HepG2 (cell line): ENCODE measurements at regions not wholly inside any gene's neighbourhood (a gene's known extent, or its start where the extent isn't known, plus 50 kb on each side); places are given as distances from the start of the nearest gene placed in this dataset.

Experiments used
- ATAC-seq: fragments of 200-7000 bp; cut with Tn5 transposase; 3 replicates; pipeline ENCODE4 v1.9.1; 2020; ENCODE audit warnings: mild to moderate bottlenecking, moderate library complexity
- BruUV-seq: library from RNA; stranded (reverse); fragments of 400-500 nt; replicated peaks from 2 replicates; lab custom pipeline; 2021; lab: Mats Ljungman, UMichigan
- CTCF ChIA-PET: fragments of 300-600 bp; formaldehyde crosslinking; extraction: SDS; loops from one replicate; lab custom pipeline; 2021; ENCODE audit warnings: low total read pairs, inconsistent platforms, low intra/inter-chr PET ratio; lab: Yijun Ruan, JAX
- POLR2A ChIA-PET: fragments of 350-600 bp; sonication (Branson Sonifier 250); formaldehyde crosslinking; loops from one replicate; lab custom pipeline; 2020; ENCODE audit warnings: antibody characterized with exemption, inconsistent platforms; lab: Yijun Ruan, JAX
- DNase-seq: peaks from one replicate; pipeline ENCODE4 v3.0.0-alpha.2; 2015; ENCODE audit warnings: low spot score
- FAIRE-seq: peaks from 3 replicates; lab custom pipeline; 2011; peaks lifted over from hg19 to GRCh38; lab: Jason Lieb, UNC
- H2AFZ ChIP-seq: one replicate; pipeline ENCODE4 v1.6.1; 2011; ENCODE audit warnings: low read length, inconsistent platforms
- H3K27ac ChIP-seq: fragments of 300-600 bp; 3 replicates; pipeline ENCODE4 v1.8.0; 2011; ENCODE audit warnings: mixed run types, mild to moderate bottlenecking, mixed read lengths, low read length, inconsistent platforms; ENCODE audit not compliant: insufficient read depth; ENCODE audit errors: extremely low read length
- H3K27me3 ChIP-seq, 2 experiments: fragments of 200-600 bp in 1 of 2; 2 replicates in 1 of 2; 3 replicates in 1 of 2; pipeline versions ENCODE4 v1.6.0 to v1.8.0; 2011; ENCODE audit warnings: low read length in 2 of 2, mild to moderate bottlenecking in 2 of 2, moderate library complexity in 2 of 2, inconsistent platforms in 1 of 2; ENCODE audit not compliant: insufficient read depth in 2 of 2, control insufficient read depth in 1 of 2
- H3K36me3 ChIP-seq, 2 experiments: fragments of 200-600 bp in 1 of 2; replicated peaks in 1 of 2; 2 replicates in 1 of 2; 3 replicates in 1 of 2; pipeline versions ENCODE4 v1.5.1 to v1.8.0; 2011; ENCODE audit warnings: low read length in 2 of 2, inconsistent platforms in 1 of 2; ENCODE audit not compliant: insufficient read depth in 2 of 2, control insufficient read depth in 1 of 2
- H3K4me1 ChIP-seq: 2 replicates; pipeline ENCODE4 v1.5.1; 2012; ENCODE audit warnings: low read length, inconsistent platforms; ENCODE audit not compliant: insufficient read depth
- H3K4me2 ChIP-seq: 2 replicates; pipeline ENCODE4 v1.6.0; 2011; ENCODE audit warnings: low read depth, low read length, inconsistent platforms
- H3K4me3 ChIP-seq, 3 experiments: fragments of 200-600 bp in 1 of 3; sonication (generic), shearing (Covaris generic) in 1 of 3; replicated peaks in 1 of 3; 2 replicates each; pipeline ENCODE4 v1.5.1; 2011 to 2016; ENCODE audit warnings: low read length in 3 of 3, inconsistent platforms in 2 of 3, low read depth in 2 of 3, mild to moderate bottlenecking in 2 of 3, control low read depth in 1 of 3, mixed read lengths in 1 of 3; ENCODE audit not compliant: insufficient read depth in 1 of 3
- H3K79me2 ChIP-seq: one replicate; pipeline ENCODE4 v1.6.1; 2011; ENCODE audit warnings: low read length, inconsistent platforms; ENCODE audit not compliant: insufficient read depth
- H3K9ac ChIP-seq: 2 replicates; pipeline ENCODE4 v1.6.0; 2011; ENCODE audit warnings: mild to moderate bottlenecking, low read depth, low read length, inconsistent platforms; ENCODE audit not compliant: insufficient read depth
- H3K9me3 ChIP-seq: 2 replicates; pipeline ENCODE4 v1.5.1; 2012; ENCODE audit warnings: mild to moderate bottlenecking, low read length
- H4K20me1 ChIP-seq: 2 replicates; pipeline ENCODE4 v1.6.0; 2011; ENCODE audit warnings: inconsistent platforms, mild to moderate bottlenecking, low read length, moderate library complexity; ENCODE audit not compliant: insufficient read depth
- AFF4 ChIP-seq: sonication (generic); formaldehyde crosslinking; IDR thresholded peaks from 2 replicates; pipeline ENCODE4 v1.4.0; 2020; ENCODE audit warnings: missing genetic modification reagents
- CCAR2 ChIP-seq: fragments of 200-400 bp; formaldehyde crosslinking; optimal IDR thresholded peaks from 2 replicates; pipeline ENCODE3; 2018; ENCODE audit warnings: low read depth, mild to moderate bottlenecking, low read length, moderate library complexity
- CHD4 ChIP-seq: fragments of 200-600 bp; sonication (generic); IDR thresholded peaks from 2 replicates; pipeline ENCODE4 v1.7.0; 2017; ENCODE audit warnings: mild to moderate bottlenecking, low read length, borderline replicate concordance
- GPBP1L1 ChIP-seq: sonication (generic); formaldehyde crosslinking; IDR thresholded peaks from 2 replicates; pipeline ENCODE4 v1.5.0; 2020; ENCODE audit warnings: mild to moderate bottlenecking, missing genetic modification reagents
- PHF5A ChIP-seq: IDR thresholded peaks from one replicate; pipeline ENCODE4 v1.6.1; 2018; ENCODE audit warnings: low read depth, missing genetic modification reagents; ENCODE audit not compliant: unreplicated experiment
- RNF219 ChIP-seq: sonication (generic); formaldehyde crosslinking; IDR thresholded peaks from 2 replicates; pipeline ENCODE4 v1.5.0; 2020; ENCODE audit warnings: mild to moderate bottlenecking, missing genetic modification reagents
- SRY ChIP-seq: sonication (generic); formaldehyde crosslinking; IDR thresholded peaks from 2 replicates; pipeline ENCODE4 v1.8.0; 2022; ENCODE audit warnings: mild to moderate bottlenecking, missing genetic modification reagents
- SYNCRIP ChIP-seq: fragments of 200-400 bp; formaldehyde crosslinking; IDR thresholded peaks from 2 replicates; pipeline ENCODE4 v1.6.1; 2018; ENCODE audit warnings: mild to moderate bottlenecking, low read depth, low read length; ENCODE audit not compliant: insufficient read depth
- YEATS4 ChIP-seq: sonication (generic); formaldehyde crosslinking; IDR thresholded peaks from 2 replicates; pipeline ENCODE4 v1.4.0; 2020; ENCODE audit warnings: missing genetic modification reagents, borderline replicate concordance
- ZBTB42 ChIP-seq: sonication (generic); formaldehyde crosslinking; IDR thresholded peaks from 2 replicates; pipeline ENCODE4 v1.5.0; 2020; ENCODE audit warnings: mild to moderate bottlenecking, missing genetic modification reagents
- ZNF17 ChIP-seq: sonication (generic); formaldehyde crosslinking; IDR thresholded peaks from 2 replicates; pipeline ENCODE4 v1.5.0; 2020; ENCODE audit warnings: mild to moderate bottlenecking, missing genetic modification reagents
- ZNF260 ChIP-seq: sonication (generic); formaldehyde crosslinking; IDR thresholded peaks from 2 replicates; pipeline ENCODE4 v1.4.0; 2020; ENCODE audit warnings: missing genetic modification reagents, low read depth, mild to moderate bottlenecking, borderline replicate concordance
- ZNF362 ChIP-seq: sonication (generic); formaldehyde crosslinking; IDR thresholded peaks from 2 replicates; pipeline ENCODE4 v1.4.0; 2020; ENCODE audit warnings: missing genetic modification reagents, mild to moderate bottlenecking, borderline replicate concordance
- ZNF619 ChIP-seq: sonication (generic); formaldehyde crosslinking; IDR thresholded peaks from 2 replicates; pipeline ENCODE4 v1.4.0; 2020; ENCODE audit warnings: mild to moderate bottlenecking, missing genetic modification reagents
- ZNF83 ChIP-seq: sonication (generic); formaldehyde crosslinking; IDR thresholded peaks from 2 replicates; pipeline ENCODE4 v1.4.0; 2020; ENCODE audit warnings: missing genetic modification reagents, mild to moderate bottlenecking, borderline replicate concordance
- WGBS: methylation state at CpG from one replicate; pipeline ENCODE4 v1.1.6; 2017; ENCODE audit warnings: low lambda C conversion rate; 5-methylcytosine and 5-hydroxymethylcytosine counted together
- in situ Hi-C: cut with HindIII; loops from 2 replicates; pipeline ENCODE4 v1.10.0; 2017; ENCODE audit warnings: low pct_unique_long_range_greater_than_20kb; ENCODE audit not compliant: extremely low pct_ligation_motif_present
- intact Hi-C: fragments of 100-400 bp; cut with micrococcal nuclease; formaldehyde crosslinking; loops from one replicate; pipeline ENCODE4 v1.10.0; 2022; ENCODE audit not compliant: unreplicated experiment

- no peak for TF ChIP-seq ZBTB42
- no peak for TF ChIP-seq SYNCRIP
- TF ChIP-seq CHD4, result no peak
- no peak for TF ChIP-seq ZNF619 (CRISPR knock-in tag)
Measured at GRCh38 chr4:97414161-97414560, 729.1 kb downstream of the STPG2 start (continued).

GRCh38 chr4:97432551-97432950 is 710.7 kb downstream of the STPG2 start:
- H3K79me2 ChIP-seq, result no peaks in the 10 kb centered on the region
- no TSS peak for BruUV-seq
- H3K9ac ChIP-seq, result no peak overlapping the region
- intact Hi-C loops (no loop called here), in situ Hi-C loops (no loop called here)
- ATAC-seq, result no peak
- TF ChIP-seq CCAR2, result no peak
- no peak for TF ChIP-seq ZNF362 (CRISPR knock-in tag)
- no peak for TF ChIP-seq SRY
- TF ChIP-seq PHF5A (CRISPR knock-in tag), result no peak
- no peak for TF ChIP-seq GPBP1L1 (CRISPR knock-in tag)
- no peak for TF ChIP-seq YEATS4 (CRISPR knock-in tag)
- no peak for TF ChIP-seq AFF4 (CRISPR knock-in tag)
- TF ChIP-seq ZNF17 (CRISPR knock-in tag), result no peak
- no peak for TF ChIP-seq ZNF83
- no peak for TF ChIP-seq RNF219 (CRISPR knock-in tag)
- no peak for TF ChIP-seq ZNF260 (CRISPR knock-in tag)
- CTCF ChIA-PET, result no interaction called here
- POLR2A ChIA-PET, result no interaction called here
- WGBS, result 0% methylated on average over 2 of the region's 2 CpGs
- peaks cover 58% of the 10 kb centered on the region for H3K9me3 ChIP-seq
- H3K36me3 ChIP-seq, result no peaks in the 10 kb centered on the region
- no peaks in the 10 kb centered on the region for H4K20me1 ChIP-seq
- H3K27ac ChIP-seq, result no peak overlapping the region
- DNase-seq, result no peak
- no peak for FAIRE-seq
- H3K4me2 ChIP-seq, result no peak overlapping the region
- H3K4me1 ChIP-seq, result no peaks in the 10 kb centered on the region
- no peak overlapping the region for H2AFZ ChIP-seq
- H3K27me3 ChIP-seq, result no peaks in the 10 kb centered on the region
- no peak overlapping the region for H3K4me3 ChIP-seq
